Suprapubic skin (tissue), 3 donors: ENCODE measurements at regions not wholly inside any gene's neighbourhood (a gene's known extent, or its start where the extent isn't known, plus 50 kb on each side); places are given as distances from the start of the nearest gene placed in this dataset.

Experiments used
- CTCF ChIP-seq, 2 donors: fragments of 200-600 bp in 1 of 2; fragments of 450-650 bp in 1 of 2; sonication (generic) in 1 of 2; IDR thresholded peaks; one replicate each; pipeline ENCODE4 v1.5.1; 2016 to 2019; ENCODE audit warnings: antibody characterized with exemption in 2 of 2, mild to moderate bottlenecking in 1 of 2, moderate library complexity in 1 of 2
- POLR2AphosphoS5 ChIP-seq, 3 donors: sonication (generic); formaldehyde crosslinking; IDR thresholded peaks; one replicate each; pipeline ENCODE4 v1.6.1; 2017; ENCODE audit warnings: antibody characterized with exemption in 3 of 3

GRCh38 chr3:152780553-152780952 lies 54.4 kb upstream of the P2RY1 start:
- TF ChIP-seq CTCF (IDR thresholded peaks at IDR 0.05) (no peak), POLR2AphosphoS5 (IDR thresholded peaks at IDR 0.05) (no peak)
